H9 (cell line): ENCODE measurements at regions not wholly inside any gene's neighbourhood (a gene's known extent, or its start where the extent isn't known, plus 50 kb on each side); places are given as distances from the start of the nearest gene placed in this dataset.

Experiments
- DNase-seq: peaks from one replicate; pipeline ENCODE4 v3.0.0-alpha.2; 2017
- H2AFZ ChIP-seq: one replicate; pipeline ENCODE4 v1.6.1; 2013; ENCODE audit warnings: mild to moderate bottlenecking, low read length, control low read depth, moderate library complexity
- H2AK5ac ChIP-seq: 2 replicates; pipeline ENCODE4 v1.6.1; 2013; ENCODE audit warnings: low read length, control low read depth, mixed read lengths; ENCODE audit not compliant: insufficient read length
- H2BK120ac ChIP-seq: one replicate; pipeline ENCODE4 v1.6.1; 2013; ENCODE audit warnings: low read depth, mild to moderate bottlenecking, low read length, control low read depth, inconsistent platforms; ENCODE audit not compliant: poor library complexity, severe bottlenecking
- H2BK12ac ChIP-seq: 2 replicates; pipeline ENCODE4 v1.6.1; 2013; ENCODE audit warnings: low read length, control low read depth, mixed read lengths, low read depth; ENCODE audit not compliant: insufficient read length
- H2BK15ac ChIP-seq: 2 replicates; pipeline ENCODE4 v1.6.1; 2013; ENCODE audit warnings: low read depth, low read length, control low read depth
- H2BK20ac ChIP-seq: one replicate; pipeline ENCODE4 v1.6.1; 2013; ENCODE audit warnings: low read depth, mild to moderate bottlenecking, low read length, control low read depth, inconsistent platforms; ENCODE audit not compliant: poor library complexity, severe bottlenecking
- H2BK5ac ChIP-seq: 2 replicates; pipeline ENCODE4 v1.6.1; 2013; ENCODE audit warnings: low read length, control low read depth, mixed read lengths; ENCODE audit not compliant: insufficient read length
- H3K14ac ChIP-seq: 2 replicates; pipeline ENCODE4 v1.6.1; 2013; ENCODE audit warnings: low read length, control low read depth; ENCODE audit not compliant: insufficient read depth
- H3K18ac ChIP-seq: 2 replicates; pipeline ENCODE4 v1.6.1; 2013; ENCODE audit warnings: low read depth, mild to moderate bottlenecking, mixed read lengths, low read length, control low read depth; ENCODE audit not compliant: insufficient read length
- H3K23ac ChIP-seq: 2 replicates; pipeline ENCODE4 v1.6.1; 2013; ENCODE audit warnings: low read length, control low read depth, mixed read lengths, low read depth; ENCODE audit not compliant: insufficient read length
- H3K23me2 ChIP-seq: 2 replicates; pipeline ENCODE4 v1.6.1; 2013; ENCODE audit warnings: low read depth, mild to moderate bottlenecking, mixed read lengths, low read length, control low read depth; ENCODE audit not compliant: insufficient read length, poor library complexity, severe bottlenecking
- H3K27ac ChIP-seq: 2 replicates; pipeline ENCODE4 v1.5.1; 2013; ENCODE audit warnings: low read length, control low read depth, mixed read lengths, low read depth; ENCODE audit not compliant: insufficient read length
- H3K27me3 ChIP-seq: 2 replicates; pipeline ENCODE4 v1.6.1; 2013; ENCODE audit warnings: low read length, control low read depth, inconsistent platforms; ENCODE audit not compliant: insufficient read depth
- H3K4ac ChIP-seq: 2 replicates; pipeline ENCODE4 v1.6.1; 2013; ENCODE audit warnings: low read depth, mild to moderate bottlenecking, control low read depth, inconsistent platforms, low read length, moderate library complexity
- H3K4me1 ChIP-seq: 2 replicates; pipeline ENCODE4 v1.6.1; 2013; ENCODE audit warnings: low read length, control low read depth, inconsistent platforms; ENCODE audit not compliant: insufficient read depth
- H3K4me2 ChIP-seq: 2 replicates; pipeline ENCODE4 v1.6.1; 2013; ENCODE audit warnings: low read length, control low read depth, mixed read lengths; ENCODE audit not compliant: insufficient read length, insufficient read depth
- H3K56ac ChIP-seq: 2 replicates; pipeline ENCODE4 v1.6.1; 2013; ENCODE audit warnings: low read depth, mild to moderate bottlenecking, mixed read lengths, low read length, control low read depth; ENCODE audit not compliant: insufficient read length
- H3K79me1 ChIP-seq: 2 replicates; pipeline ENCODE4 v1.6.1; 2013; ENCODE audit warnings: low read depth, mild to moderate bottlenecking, moderate library complexity, low read length, control low read depth, inconsistent platforms; ENCODE audit not compliant: insufficient read depth, poor library complexity, severe bottlenecking
- H3K79me2 ChIP-seq: 2 replicates; pipeline ENCODE4 v1.6.1; 2013; ENCODE audit warnings: low read length, control low read depth, inconsistent platforms; ENCODE audit not compliant: insufficient read depth
- H3K9ac ChIP-seq: 2 replicates; pipeline ENCODE4 v1.6.1; 2013; ENCODE audit warnings: low read length, control low read depth, mixed read lengths; ENCODE audit not compliant: insufficient read length; ENCODE audit errors: extremely low read depth
- H3K9me3 ChIP-seq: one replicate; pipeline ENCODE4 v1.6.1; 2013; ENCODE audit warnings: low read depth, low read length, inconsistent platforms; ENCODE audit not compliant: control insufficient read depth
- H3T11ph ChIP-seq: one replicate; pipeline ENCODE4 v1.6.1; 2013; ENCODE audit warnings: mild to moderate bottlenecking, low read length, control low read depth, inconsistent platforms
- H4K20me1 ChIP-seq: one replicate; pipeline ENCODE4 v1.6.1; 2013; ENCODE audit not compliant: control insufficient read depth, insufficient read length, insufficient read depth
- H4K5ac ChIP-seq: 2 replicates; pipeline ENCODE4 v1.6.1; 2013; ENCODE audit warnings: low read depth, mild to moderate bottlenecking, mixed read lengths, low read length, control low read depth; ENCODE audit not compliant: insufficient read length
- H4K8ac ChIP-seq: replicated peaks from 2 replicates; pipeline ENCODE4 v1.6.1; 2013; ENCODE audit warnings: low read length, control low read depth, mixed read lengths, low read depth; ENCODE audit not compliant: insufficient read length
- H4K91ac ChIP-seq: 2 replicates; pipeline ENCODE4 v1.6.1; 2013; ENCODE audit warnings: low read depth, mild to moderate bottlenecking, moderate library complexity, mixed read lengths, low read length, control low read depth; ENCODE audit not compliant: insufficient read length
- H3K27ac Mint-ChIP-seq, 3 experiments: 2 replicates in 2 of 3; 3 replicates in 1 of 3; pipeline ENCODE4 v1.8.0; 2020 to 2021; ENCODE audit warnings: mixed read lengths in 3 of 3, mild to moderate bottlenecking in 1 of 3, moderate library complexity in 1 of 3
- H3K27me3 Mint-ChIP-seq: 2 replicates; pipeline ENCODE4 v1.8.0; 2021; ENCODE audit warnings: low read depth, mild to moderate bottlenecking, moderate library complexity, mixed read lengths
- H3K36me3 Mint-ChIP-seq, 3 experiments: 2 replicates in 2 of 3; 3 replicates in 1 of 3; pipeline ENCODE4 v1.8.0; 2020 to 2021; ENCODE audit warnings: low read depth in 3 of 3, mixed read lengths in 3 of 3; ENCODE audit not compliant: insufficient read depth in 1 of 3
- H3K4me1 Mint-ChIP-seq, 2 experiments: 2 replicates each; pipeline ENCODE4 v1.8.0; 2020; ENCODE audit warnings: mixed read lengths in 2 of 2
- H3K4me3 Mint-ChIP-seq, 2 experiments: 2 replicates in 1 of 2; 3 replicates in 1 of 2; pipeline ENCODE4 v1.8.0; 2020 to 2021; ENCODE audit warnings: mild to moderate bottlenecking in 2 of 2, mixed read lengths in 2 of 2, moderate library complexity in 1 of 2
- H3K9me3 Mint-ChIP-seq, 2 experiments: 2 replicates in 1 of 2; 3 replicates in 1 of 2; pipeline ENCODE4 v1.8.0; 2020; ENCODE audit warnings: mild to moderate bottlenecking in 2 of 2, mixed read lengths in 2 of 2, moderate library complexity in 1 of 2
- WGBS: extraction: QIAGEN DNeasy Blood & Tissue Kit; methylation state at CpG from one replicate; pipeline ENCODE4 v1.1.7; 2013; ENCODE audit warnings: missing lambda C conversion rate, low lambda C conversion rate, mixed read lengths; ENCODE audit not compliant: insufficient read length; ENCODE audit errors: extremely low coverage; 5-methylcytosine and 5-hydroxymethylcytosine counted together
- TF ChIP-seq, protein P1 (sequence below): fragments of 200-600 bp; sonication (generic); conservative IDR thresholded peaks from 3 replicates; pipeline ENCODE4 v1.8.0; 2021; ENCODE audit warnings: antibody characterized with exemption, mild to moderate bottlenecking

DNA sequence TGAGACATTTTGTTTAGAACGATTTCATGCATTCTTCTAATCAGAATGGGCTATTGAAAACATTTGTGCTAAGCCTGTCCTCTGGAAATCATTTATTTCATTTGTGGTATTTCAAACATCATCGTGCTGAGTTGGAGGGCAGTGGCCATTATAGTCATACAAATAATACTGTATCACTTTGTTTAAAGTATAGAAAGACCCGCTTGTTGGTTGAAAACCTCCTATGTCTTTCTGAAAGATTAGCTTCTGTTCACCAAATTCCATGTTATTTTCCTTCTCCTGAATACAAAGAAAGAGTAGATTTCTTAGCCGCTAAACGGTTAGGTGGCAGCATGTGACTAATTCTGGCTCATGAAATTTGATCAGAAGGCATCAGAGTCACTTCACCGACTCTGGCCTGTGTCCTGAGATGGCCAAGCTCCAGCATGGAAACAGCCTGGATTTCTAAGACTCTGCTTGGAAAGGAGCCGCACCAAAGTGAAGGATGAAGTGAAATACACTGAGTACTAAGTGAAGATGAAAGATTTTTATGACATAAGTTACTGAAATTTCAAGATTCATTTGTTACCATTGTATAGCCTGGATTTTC is 355.1 kb downstream of the USP25 start:
- no peak overlapping the region for H3K9ac ChIP-seq
- WGBS = no CpG with 5 or more reads among the region's 7 CpGs
- no peaks in the 10 kb centered on the region for H3K27me3 Mint-ChIP-seq
- no peak for DNase-seq
- H4K20me1 ChIP-seq = no peaks in the 10 kb centered on the region
- no peak overlapping the region for H2BK5ac ChIP-seq
- H3K9me3 ChIP-seq = no peaks in the 10 kb centered on the region
- no peak overlapping the region for H3K4me3 Mint-ChIP-seq
- H3K4me1 ChIP-seq = no peaks in the 10 kb centered on the region
- H3K56ac ChIP-seq = no peak overlapping the region
- no peak overlapping the region for H3K4ac ChIP-seq
- no peaks in the 10 kb centered on the region for H3K9me3 Mint-ChIP-seq
- H4K8ac ChIP-seq = no peak overlapping the region
- no peak overlapping the region for H3K27ac Mint-ChIP-seq
- TF ChIP-seq, protein P1, sequence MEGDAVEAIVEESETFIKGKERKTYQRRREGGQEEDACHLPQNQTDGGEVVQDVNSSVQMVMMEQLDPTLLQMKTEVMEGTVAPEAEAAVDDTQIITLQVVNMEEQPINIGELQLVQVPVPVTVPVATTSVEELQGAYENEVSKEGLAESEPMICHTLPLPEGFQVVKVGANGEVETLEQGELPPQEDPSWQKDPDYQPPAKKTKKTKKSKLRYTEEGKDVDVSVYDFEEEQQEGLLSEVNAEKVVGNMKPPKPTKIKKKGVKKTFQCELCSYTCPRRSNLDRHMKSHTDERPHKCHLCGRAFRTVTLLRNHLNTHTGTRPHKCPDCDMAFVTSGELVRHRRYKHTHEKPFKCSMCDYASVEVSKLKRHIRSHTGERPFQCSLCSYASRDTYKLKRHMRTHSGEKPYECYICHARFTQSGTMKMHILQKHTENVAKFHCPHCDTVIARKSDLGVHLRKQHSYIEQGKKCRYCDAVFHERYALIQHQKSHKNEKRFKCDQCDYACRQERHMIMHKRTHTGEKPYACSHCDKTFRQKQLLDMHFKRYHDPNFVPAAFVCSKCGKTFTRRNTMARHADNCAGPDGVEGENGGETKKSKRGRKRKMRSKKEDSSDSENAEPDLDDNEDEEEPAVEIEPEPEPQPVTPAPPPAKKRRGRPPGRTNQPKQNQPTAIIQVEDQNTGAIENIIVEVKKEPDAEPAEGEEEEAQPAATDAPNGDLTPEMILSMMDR = no peak
- H2AFZ ChIP-seq = no peak overlapping the region
- no peaks in the 10 kb centered on the region for H3K23me2 ChIP-seq
- H3K14ac ChIP-seq = no peak overlapping the region
- H3K4me2 ChIP-seq = no peak overlapping the region
- H2BK12ac ChIP-seq = no peak overlapping the region
- H2BK20ac ChIP-seq = no peak overlapping the region
- no peak overlapping the region for H3K27ac ChIP-seq
- H3K18ac ChIP-seq = no peak overlapping the region
- no peak overlapping the region for H4K5ac ChIP-seq
- H2BK120ac ChIP-seq = no peak overlapping the region
- H3T11ph ChIP-seq = no peak overlapping the region
- H4K91ac ChIP-seq = no peak overlapping the region
- no peak overlapping the region for H2BK15ac ChIP-seq
- no peak overlapping the region for H2AK5ac ChIP-seq
- H3K4me1 Mint-ChIP-seq = no peaks in the 10 kb centered on the region
- H3K36me3 Mint-ChIP-seq = no peaks in the 10 kb centered on the region
- no peaks in the 10 kb centered on the region for H3K79me1 ChIP-seq
- H3K27me3 ChIP-seq = no peaks in the 10 kb centered on the region
- no peak overlapping the region for H3K23ac ChIP-seq
- H3K79me2 ChIP-seq = no peaks in the 10 kb centered on the region
